HG03342 (cell line): ENCODE measurements at regions not wholly inside any gene's neighbourhood (a gene's known extent, or its start where the extent isn't known, plus 50 kb on each side); places are given as distances from the start of the nearest gene placed in this dataset.
"Not testable (repeated sequence)": the region's sequence is repeated elsewhere in the genome, so short reads cannot be mapped to it uniquely, and the experiment has no call there.

Experiments
- ATAC-seq: cut with Tn5 transposase; IDR thresholded peaks from one replicate; pipeline ENCODE4 v1.9.1; 2021; ENCODE audit warnings: mild to moderate bottlenecking, moderate library complexity; ENCODE audit not compliant: unreplicated experiment

DNA sequence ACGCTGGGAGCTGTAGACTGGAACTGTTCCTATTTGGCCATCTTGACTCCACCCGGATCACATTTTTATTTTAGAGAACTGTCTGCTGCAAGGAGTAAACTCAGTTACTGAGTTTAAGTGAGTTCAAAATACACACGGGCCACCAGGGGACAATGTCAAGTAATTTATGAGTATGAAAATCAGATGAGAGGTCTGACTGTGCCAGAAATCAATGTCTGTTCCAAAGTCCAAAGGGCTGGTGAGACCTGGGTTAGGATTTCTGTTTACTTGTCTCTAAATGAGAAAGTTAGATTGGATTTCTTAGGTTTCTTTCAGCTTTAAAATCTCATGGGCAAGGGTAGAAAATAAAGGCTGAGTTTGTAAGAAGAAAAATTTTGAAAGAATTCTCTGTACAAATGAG is 465.8 kb upstream of the MEIS1 start:
- ATAC-seq, result no peak

DNA sequence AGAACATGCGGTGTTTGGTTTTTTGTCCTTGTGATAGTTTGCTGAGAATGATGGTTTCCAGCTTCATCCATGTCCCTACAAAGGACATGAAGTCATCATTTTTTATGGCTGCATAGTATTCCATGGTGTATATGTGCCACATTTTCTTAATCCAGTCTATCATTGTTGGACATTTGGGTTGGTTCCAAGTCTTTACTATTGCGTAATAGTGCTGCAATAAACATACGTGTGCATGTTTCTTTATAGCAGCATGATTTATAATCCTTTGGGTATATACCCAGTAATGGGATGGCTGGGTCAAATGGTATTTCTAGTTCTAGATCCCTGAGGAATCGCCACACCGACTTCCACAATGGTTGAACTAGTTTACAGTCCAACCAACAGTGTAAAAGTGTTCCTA is 471.6 kb upstream of the MEIS1 start:
- ATAC-seq, result not testable (repeated sequence)

- ATAC-seq, result no peak
These were observed 474.0 kb upstream of the MEIS1 start for GRCh38 chr2:65960953-65961352.

- no peak for ATAC-seq
These were observed 477.0 kb upstream of the MEIS1 start for GRCh38 chr2:65957886-65958285.

DNA sequence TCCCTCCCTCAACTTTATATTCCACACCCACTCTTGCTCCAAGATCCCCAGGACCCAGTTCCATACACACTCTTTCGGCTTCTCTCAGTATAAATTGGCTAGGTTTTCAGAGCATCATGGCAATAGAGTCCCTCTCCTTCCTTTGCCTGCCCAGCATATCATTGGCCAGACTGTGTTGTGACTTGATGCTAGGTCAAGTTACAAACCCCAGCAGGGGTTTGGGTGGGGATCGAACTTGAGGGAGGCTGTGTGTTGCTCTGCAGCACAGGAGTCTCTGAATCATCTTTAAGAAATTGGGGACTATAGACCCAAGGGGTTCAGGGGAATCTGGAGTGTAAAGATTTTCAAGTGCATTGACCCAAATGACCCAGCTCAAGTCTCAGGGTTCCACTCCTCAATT is 477.5 kb upstream of the MEIS1 start:
- ATAC-seq, result no peak

DNA sequence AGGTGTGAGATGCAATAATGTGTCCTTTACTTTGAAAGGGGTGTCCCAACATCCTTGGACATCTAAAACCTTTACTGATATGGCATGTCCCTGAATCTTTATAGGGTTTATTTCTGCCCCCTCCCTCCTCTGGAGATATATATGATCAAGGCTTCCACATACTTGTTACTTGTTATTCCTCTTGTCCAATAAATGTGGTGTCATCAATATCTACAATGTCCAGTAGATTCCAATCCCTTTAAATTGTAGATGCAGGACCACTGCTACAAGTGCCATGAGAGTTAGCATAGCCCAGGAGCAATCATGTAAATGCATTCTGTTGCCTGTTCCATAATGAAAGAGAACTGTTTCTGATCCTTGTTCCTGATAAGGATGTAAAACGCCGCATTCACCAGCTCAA is 479.7 kb upstream of the MEIS1 start:
- ATAC-seq, result no peak

GRCh38 chr2:65952966-65953761 is 481.8 kb upstream of the MEIS1 start:
- ATAC-seq, result no peak

DNA sequence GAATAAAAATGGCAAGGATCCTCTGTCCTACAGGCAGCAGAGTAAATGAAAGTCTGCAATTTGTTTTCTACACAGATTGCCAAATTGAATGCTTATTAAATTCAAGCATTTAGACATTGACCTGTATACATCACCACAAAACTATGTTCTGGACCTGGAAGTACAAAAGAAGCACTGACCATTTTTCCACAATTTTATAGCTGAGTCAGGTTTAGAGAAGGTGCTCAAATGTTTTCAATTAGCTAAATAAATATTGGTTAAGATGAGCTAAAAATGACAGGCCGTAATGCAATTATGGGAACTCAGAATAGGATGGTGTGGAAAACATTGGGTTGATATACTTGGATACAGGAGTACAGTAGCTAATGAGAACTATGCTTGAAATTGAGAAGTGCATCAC is 490.7 kb upstream of the MEIS1 start:
- no peak for ATAC-seq

- no peak for ATAC-seq
These were observed 491.7 kb upstream of the MEIS1 start for GRCh38 chr2:65943099-65943786.

- no peak for ATAC-seq
These were observed 494.1 kb upstream of the MEIS1 start for GRCh38 chr2:65940856-65941255.

DNA sequence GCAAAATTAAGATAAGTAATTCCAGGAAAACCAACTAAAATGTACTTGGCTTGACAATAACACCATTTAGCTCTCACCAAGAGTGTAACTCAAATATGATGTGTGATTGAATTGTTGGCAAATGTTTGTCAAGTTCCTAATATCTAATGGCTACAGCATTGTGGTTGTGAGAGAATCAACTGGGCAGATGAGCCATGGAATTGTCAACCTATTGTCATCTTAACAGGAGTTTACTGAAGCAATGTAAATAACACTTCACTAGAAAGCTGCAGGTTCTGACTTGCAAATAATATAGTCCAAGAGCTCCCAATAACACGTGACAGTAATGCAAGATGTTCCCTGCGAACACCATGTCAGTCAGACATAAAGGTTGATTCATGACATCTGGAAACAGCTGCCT is 495.2 kb upstream of the MEIS1 start:
- ATAC-seq, result no peak

- ATAC-seq, result no peak
These were observed 497.4 kb upstream of the MEIS1 start for GRCh38 chr2:65937379-65938160.

DNA sequence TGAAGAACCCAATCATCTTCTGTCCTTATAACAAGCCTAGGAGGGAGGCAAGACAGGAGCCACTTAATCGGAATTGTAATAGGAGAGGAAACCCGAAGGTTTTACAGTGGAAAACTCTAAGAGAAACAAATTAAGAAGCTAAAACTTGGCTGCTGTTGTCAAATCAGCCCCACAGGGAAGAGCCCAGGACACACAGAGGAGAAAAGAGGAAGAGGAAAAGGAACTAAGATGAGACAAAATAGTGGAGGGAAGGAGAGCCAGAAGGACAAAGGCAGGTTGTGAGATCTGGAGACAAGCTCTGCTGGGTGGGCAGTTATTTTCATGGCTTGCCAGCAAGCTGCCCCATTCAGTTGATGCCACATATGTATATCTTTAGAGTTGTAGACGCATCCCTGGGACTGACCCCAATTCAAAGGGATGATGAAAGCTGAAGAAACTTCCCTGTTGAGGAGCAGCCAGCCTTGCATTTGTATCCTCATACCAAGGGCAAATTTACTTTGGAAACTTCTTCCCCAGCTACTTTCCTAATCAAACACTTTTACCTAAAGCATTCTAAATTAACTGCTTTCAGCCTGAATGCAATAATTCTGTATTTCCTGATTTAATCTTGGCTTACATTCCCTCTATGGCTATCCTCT is 499.8 kb upstream of the MEIS1 start:
- no peak for ATAC-seq

GRCh38 chr2:65932571-65932970 is 500.2 kb upstream of the SPRED2 start:
- no peak for ATAC-seq

- ATAC-seq, result no peak
These were observed 498.7 kb upstream of the SPRED2 start for GRCh38 chr2:65931056-65931455.

- ATAC-seq, result no peak
These were observed 497.9 kb upstream of the SPRED2 start for GRCh38 chr2:65930259-65930658.

DNA sequence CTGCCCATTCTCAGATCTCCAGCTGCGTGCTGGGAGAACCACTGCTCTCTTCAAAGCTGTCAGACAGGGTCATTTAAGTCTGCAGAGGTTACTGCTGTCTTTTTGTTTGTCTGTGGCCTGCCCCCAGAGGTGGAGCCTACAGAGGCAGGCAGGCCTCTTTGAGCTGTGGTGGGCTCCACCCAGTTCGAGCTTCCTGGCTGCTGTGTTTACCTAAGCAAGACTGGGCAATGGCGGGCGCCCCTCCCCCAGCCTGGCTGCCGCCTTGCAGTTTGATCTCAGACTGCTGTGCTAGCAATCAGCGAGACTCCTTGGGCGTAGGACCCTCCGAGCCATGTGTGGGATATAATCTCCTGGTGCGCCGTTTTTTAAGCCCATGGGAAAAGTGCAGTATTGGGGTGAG is 497.3 kb upstream of the SPRED2 start:
- ATAC-seq, result not testable (repeated sequence)

DNA sequence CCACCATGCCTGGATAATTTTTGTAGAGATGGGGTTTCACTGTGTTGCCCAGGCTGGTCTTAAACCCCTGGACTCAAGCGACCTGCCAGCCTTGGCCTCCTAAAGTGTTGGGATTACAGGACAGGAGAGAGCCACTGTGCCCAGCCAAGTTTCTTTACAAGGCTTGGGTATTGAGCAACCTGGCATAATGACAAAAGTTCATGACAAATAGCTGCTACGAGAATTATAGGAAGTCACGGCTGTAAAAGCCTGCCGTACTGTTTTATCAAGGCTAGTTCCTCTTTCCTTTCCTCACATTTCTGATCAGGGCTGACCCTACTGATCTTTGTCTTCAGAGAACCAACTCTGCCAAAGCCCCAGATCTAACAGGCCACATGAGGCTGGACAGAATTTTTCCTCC is 490.4 kb upstream of the SPRED2 start:
- ATAC-seq, result no peak

- ATAC-seq, result peak; percentile 83
These were observed 489.6 kb upstream of the SPRED2 start for GRCh38 chr2:65922030-65922429.

- ATAC-seq, result no peak
These were observed 488.7 kb upstream of the SPRED2 start for GRCh38 chr2:65921116-65921515.

DNA sequence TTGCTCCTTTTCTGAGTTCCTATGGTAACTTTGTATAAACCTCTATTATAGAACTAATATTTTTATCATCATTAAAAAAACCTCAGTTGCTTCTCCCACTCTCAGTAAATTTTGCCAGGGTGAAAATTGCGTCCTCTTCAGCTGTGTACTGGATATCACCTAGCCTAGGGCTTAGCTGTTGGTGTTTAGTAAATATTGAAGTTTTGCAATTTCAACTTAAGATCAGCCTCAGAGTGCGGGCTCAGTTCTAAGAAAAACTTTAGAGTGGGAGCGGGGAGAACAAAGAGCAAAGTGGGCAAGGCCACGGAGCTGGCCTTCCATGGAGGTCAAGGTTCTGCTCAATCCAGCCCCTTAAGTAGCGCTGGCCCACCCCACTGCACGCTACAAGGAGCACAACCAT is 488.3 kb upstream of the SPRED2 start:
- no peak for ATAC-seq
